WTC11 (cell line): ENCODE measurements at regions not wholly inside any gene's neighbourhood (a gene's known extent, or its start where the extent isn't known, plus 50 kb on each side); places are given as distances from the start of the nearest gene placed in this dataset.

Experiments used
- ATF2 ChIP-seq: sonication (generic); formaldehyde crosslinking; IDR thresholded peaks from 2 replicates; pipeline ENCODE4 v1.8.1; 2022; ENCODE audit warnings: low read depth, missing genetic modification reagents, borderline replicate concordance
- ATF6 ChIP-seq: sonication (generic); formaldehyde crosslinking; IDR thresholded peaks from 2 replicates; pipeline ENCODE4 v1.8.1; 2023; ENCODE audit warnings: mild to moderate bottlenecking, missing genetic modification reagents
- CTCF ChIP-seq: fragments of 200-600 bp; IDR thresholded peaks from 2 replicates; pipeline ENCODE4 v1.8.0; 2022; ENCODE audit warnings: antibody characterized with exemption
- MAX ChIP-seq: sonication (generic); formaldehyde crosslinking; IDR thresholded peaks from 2 replicates; pipeline ENCODE4 v1.8.0; 2022; ENCODE audit warnings: mild to moderate bottlenecking, missing genetic modification reagents

GRCh38 chr20:56843817-56844216 lies 214.7 kb downstream of the TFAP2C start:
- TF ChIP-seq ATF6 (CRISPR knock-in tag) (no peak), MAX (CRISPR knock-in tag) (no peak), CTCF (0 out of 2 replicates have a peak, but pooled peaks have one; percentile 22), ATF2 (CRISPR knock-in tag) (no peak)
